GM19328 (cell line): ENCODE measurements at regions not wholly inside any gene's neighbourhood (a gene's known extent, or its start where the extent isn't known, plus 50 kb on each side); places are given as distances from the start of the nearest gene placed in this dataset.
"Not testable (repeated sequence)": the region's sequence is repeated elsewhere in the genome, so short reads cannot be mapped to it uniquely, and the experiment has no call there.

Experiments
- ATAC-seq: cut with Tn5 transposase; IDR thresholded peaks from one replicate; pipeline ENCODE4 v1.9.1; 2021; ENCODE audit warnings: mild to moderate bottlenecking, moderate library complexity; ENCODE audit not compliant: unreplicated experiment

DNA sequence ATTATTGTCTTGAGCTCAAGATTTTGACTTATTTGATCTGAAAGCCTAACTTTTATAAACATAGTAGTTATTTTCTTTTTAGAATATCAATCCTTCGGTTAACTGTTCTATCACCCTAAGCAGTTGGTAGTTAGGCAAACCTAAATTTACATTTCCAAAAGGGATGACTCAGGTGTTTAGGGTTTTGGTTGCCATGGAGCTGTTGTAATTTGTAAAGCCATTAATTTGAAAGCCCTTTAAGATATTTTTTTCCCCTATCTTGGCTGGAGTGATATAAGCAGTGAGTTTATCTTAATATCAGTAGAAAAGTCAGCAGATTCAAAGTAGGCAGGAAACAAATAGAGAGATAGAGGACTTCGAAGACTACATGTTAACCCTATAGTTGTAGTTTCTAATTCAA, 1472.6 kb upstream of the CELF2 start:
- no peak for ATAC-seq

- no peak for ATAC-seq
Measured at GRCh38 chr10:9547936-9548904, 1469.5 kb upstream of the CELF2 start.

DNA sequence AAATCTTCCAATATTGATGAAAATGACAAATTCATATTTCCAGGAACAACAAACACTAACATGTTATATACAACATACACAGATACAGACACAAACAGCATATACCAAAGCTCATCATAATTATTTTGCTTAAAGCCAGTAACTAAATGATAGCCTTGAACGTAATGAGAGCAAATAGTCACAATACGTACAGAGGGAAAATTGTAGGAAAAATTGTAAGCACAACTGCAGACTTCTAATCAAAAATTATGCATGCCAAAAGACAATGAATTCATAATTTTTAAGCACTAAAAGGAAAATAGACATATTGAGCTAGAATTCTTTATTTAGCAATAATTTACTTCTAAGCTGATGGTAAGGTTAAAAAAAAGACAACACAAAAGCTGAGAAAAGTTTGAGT, 1466.9 kb upstream of the CELF2 start:
- ATAC-seq: no peak

DNA sequence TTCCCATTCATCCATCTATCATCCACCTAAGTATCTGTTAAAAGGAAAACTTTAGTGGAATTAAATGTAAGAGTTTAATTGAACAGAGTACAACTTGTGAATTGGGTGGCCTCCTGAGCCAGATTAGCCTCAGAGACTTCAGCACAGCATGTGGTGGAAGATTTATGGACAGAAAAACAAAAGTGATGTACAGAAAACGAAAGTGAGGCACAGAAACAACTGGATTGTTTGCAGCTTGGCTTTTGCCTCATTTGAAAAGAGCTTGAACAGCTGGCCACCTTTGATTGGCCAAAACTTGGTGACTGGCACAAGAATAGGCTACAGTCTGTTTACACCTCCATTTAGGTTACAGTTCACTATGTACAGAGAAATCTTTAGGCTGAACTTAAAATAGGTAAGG, 1463.4 kb upstream of the CELF2 start:
- ATAC-seq: no peak

DNA sequence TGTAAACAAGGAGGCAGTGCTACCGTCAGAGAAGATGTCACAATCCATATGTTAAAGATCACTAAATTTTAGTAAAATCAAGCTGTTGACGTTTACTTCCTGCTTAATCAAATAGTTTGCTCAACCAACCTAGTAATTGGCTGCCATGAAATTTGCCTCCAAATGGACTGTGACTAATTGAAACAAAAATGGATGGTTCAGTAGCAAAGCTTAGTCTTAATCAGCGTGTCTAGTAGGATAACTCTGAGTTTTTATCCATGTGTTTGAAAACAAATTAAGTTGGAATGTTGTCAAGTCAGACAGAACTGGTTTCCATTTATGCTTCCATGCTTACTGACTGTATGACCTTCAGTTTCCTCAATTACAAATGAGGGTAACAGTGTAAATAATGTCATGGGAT, 1456.7 kb upstream of the CELF2 start:
- ATAC-seq: no peak

- no peak for ATAC-seq
Measured at GRCh38 chr10:9561821-9562505, 1455.7 kb upstream of the CELF2 start.

DNA sequence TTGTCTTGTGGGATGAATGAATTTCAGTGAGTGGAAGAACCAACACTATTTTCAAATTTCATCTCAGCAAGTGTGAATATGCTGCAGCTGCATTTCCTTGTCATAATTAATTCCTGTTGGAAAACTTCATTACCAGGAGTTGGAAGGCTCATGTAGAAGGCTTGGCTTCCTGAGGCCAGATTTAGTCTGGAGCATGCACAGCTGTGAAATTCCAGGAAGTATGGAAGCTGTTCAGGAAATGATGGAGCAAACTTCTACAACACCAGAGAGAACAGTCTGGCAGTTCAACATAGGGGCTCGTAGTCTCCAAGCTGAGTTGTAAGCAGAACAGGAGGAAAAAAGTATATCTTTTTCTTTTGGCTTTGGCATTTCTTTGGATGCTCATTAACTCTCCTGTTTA, 1439.9 kb upstream of the CELF2 start:
- ATAC-seq: no peak

- no peak for ATAC-seq
Measured at GRCh38 chr10:9579110-9579705, 1438.5 kb upstream of the CELF2 start.

DNA sequence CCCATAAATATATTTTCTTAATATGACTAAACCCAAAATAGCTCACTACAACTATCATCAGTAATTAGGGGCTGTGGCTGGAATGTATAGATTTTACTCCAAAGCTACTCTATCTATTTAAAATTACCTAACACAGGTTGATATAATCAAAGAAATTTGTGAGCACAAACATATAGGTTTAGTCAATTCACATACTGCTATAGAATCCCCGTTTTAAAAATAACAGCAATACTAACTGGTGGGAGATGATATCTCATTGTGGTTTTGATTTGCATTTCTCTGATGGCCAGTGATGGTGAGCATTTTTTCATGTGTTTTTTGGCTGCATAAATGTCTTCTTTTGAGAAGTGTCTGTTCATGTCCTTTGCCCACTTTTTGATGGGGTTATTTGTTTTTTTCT, 1434.9 kb upstream of the CELF2 start:
- ATAC-seq: not testable (repeated sequence)

DNA sequence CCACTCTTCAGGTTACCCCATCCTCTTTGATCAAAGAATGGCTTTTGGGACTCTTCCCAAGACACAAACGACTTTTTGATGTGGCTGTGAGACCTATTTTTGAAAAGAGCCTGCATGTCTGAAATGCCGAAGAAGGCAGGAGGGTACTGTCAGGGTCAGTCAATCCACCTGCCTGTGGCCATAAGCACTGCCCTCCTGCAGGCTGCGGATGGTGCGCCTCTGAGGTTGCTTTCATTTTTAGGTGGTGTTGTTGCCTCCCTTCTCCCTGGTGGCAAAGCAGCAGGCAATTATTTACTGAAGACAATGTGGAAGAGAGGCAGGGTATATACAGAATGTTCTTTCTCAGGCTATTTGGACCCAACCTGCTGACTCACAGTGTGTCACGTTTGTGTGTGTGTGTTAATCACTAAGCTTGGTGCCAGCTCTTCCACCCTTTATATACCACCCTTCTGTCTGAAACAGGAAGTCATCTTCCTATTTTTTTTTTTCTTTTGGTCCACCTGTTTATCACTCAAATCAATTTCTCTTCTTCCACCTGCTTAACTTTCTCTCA, 1421.2 kb upstream of the CELF2 start:
- no peak for ATAC-seq

DNA sequence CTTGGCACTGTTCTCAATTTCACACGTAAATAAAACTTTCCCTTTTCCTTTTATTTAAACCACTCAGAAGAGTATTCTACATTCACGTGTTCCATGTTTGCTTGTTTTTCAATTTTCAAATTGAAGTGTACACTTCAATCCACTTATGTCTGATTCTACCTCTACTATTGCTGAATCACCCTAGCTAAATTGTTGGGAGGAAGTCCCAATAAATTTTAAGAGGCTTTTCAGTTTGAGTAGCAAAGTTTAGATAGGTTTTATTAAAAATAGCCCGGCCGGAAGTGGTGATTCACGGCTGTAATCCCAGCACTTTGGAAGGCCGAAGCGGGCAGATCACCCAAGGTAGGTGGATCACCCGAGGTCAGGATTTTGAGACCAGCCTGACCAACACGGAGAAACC, 1414.7 kb upstream of the CELF2 start:
- ATAC-seq: no peak

- no peak for ATAC-seq
Measured at GRCh38 chr10:9603972-9604371, 1413.7 kb upstream of the CELF2 start.

DNA sequence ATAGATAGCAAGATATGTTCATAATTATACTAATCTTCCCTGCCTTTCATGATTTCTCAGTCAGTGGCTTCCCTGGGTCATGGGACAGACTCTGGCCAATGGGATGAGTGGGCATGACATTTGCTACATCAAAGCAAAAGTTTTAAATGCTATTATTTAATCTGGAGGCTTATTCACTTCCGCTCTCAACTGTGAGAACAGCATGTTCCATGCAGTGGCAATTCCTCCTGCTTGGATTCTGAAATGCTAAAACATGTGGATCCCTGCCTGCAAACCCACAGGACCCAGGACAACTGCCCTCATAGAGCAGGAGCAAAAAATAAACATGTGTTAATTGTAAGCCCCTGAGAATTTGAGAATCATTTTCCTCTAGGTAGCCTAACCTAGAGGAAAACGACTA, 1412.4 kb upstream of the CELF2 start:
- no peak for ATAC-seq

- no peak for ATAC-seq
Measured at GRCh38 chr10:9608602-9609001, 1409.1 kb upstream of the CELF2 start.

GRCh38 chr10:9613338-9614075, 1404.2 kb upstream of the CELF2 start:
- ATAC-seq: no peak

- no peak for ATAC-seq
Measured at GRCh38 chr10:9615189-9615588, 1402.5 kb upstream of the CELF2 start.

DNA sequence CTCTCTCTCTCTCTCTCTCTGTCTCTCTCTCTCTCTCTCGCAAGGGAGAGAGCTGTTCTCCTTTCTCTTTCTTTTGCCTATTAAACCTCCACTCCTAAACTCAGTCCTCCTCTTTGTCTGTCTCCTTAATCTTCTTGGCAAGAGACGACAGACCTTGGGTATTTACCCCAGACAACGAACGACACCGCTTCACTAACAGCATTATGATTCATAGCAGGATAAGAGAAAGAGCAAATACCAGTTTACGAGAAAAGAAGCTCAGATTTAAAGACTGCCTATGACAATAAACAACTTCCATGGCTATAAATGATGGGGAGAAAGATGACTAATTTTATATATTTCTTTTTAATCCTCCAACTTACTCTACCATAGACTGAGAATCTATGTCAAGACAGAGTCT, 1396.5 kb upstream of the CELF2 start:
- no peak for ATAC-seq

- no peak for ATAC-seq
Measured at GRCh38 chr10:9625304-9625703, 1392.4 kb upstream of the CELF2 start.

DNA sequence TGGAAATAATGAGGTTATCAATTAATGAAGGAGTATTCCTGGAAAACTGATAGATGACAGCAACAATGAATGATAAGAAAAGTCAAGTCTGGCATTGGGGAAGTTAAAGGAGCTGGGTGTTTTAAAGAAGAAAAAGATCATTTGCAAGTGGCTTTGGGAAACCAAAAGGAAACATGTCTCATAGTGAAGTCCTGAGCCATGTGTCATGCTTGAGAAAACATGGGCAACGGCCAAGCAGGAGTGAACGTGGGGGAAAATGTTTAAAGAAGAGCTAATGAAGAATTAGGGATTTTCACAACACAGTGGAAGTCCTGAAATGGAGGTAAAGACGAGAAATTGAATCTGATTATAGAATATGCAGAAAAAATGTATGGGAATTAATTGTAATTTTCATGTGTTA, 1383.2 kb upstream of the CELF2 start:
- ATAC-seq: no peak

DNA sequence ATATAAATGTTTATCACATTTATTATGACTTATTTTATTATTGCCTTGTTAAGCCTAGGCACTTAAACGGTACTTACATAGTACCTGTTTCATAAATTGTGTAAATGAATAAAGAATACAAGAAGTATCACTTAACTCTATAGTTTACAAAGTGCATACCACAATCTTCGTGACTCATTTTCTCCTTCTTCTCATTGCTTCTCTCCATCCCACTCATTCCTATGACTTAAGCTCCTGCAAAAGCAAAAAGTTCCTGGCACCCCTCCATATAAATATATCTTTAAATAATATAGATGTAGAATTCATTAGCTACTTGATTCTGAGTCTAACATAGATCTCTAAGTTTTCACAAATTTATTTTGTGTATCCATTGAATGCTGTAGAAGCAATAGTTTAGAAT, 1382.0 kb upstream of the CELF2 start:
- no peak for ATAC-seq

DNA sequence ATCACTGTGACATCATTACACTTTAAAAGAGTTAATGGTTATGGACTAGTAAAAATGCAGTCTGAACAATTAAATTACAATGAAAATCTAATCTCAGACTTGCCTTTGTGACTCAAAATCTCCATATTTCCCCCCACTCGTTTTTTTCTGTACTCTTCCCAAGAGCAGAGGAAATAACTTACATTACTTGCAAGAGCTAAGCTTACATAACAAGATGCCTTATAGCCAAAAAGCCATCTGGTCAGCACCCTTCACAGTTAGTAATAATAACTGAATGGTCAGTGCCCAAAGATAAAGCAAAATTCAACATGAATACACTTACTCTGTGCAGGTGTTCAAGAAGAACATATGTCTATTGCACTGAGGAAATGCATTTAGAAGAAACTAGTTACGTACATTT, 1381.5 kb upstream of the CELF2 start:
- ATAC-seq: no peak
